ENCODE measurements at regions not wholly inside any gene's neighbourhood (a gene's known extent, or its start where the extent isn't known, plus 50 kb on each side); places are given as distances from the start of the nearest gene placed in this dataset.

DNA sequence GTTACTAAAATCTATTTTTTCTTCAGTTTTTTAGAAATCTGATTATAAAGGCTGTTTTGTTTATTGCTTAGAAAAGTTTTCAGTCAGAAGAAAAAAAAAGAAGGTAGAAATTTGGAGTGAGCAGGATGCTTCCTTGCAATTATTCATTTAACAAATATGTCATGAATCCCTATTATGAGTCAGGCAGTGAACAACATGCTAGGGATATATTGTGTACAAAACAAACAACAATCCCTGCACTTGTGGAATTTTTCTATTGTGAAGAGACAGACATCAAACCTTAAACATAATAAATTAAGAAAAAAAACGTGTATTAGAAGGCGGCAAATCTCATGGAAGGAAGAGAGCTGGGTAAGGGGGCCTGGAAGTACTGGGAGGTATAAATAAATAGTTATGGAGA is 664.1 kb upstream of the CAMK1G start:
- TF ChIP-seq, protein P1, sequence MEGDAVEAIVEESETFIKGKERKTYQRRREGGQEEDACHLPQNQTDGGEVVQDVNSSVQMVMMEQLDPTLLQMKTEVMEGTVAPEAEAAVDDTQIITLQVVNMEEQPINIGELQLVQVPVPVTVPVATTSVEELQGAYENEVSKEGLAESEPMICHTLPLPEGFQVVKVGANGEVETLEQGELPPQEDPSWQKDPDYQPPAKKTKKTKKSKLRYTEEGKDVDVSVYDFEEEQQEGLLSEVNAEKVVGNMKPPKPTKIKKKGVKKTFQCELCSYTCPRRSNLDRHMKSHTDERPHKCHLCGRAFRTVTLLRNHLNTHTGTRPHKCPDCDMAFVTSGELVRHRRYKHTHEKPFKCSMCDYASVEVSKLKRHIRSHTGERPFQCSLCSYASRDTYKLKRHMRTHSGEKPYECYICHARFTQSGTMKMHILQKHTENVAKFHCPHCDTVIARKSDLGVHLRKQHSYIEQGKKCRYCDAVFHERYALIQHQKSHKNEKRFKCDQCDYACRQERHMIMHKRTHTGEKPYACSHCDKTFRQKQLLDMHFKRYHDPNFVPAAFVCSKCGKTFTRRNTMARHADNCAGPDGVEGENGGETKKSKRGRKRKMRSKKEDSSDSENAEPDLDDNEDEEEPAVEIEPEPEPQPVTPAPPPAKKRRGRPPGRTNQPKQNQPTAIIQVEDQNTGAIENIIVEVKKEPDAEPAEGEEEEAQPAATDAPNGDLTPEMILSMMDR (IDR thresholded peaks at IDR 0.05), result no peak
- TF ChIP-seq POLR2A (IDR thresholded peaks at IDR 0.05), result no peak

Data from sigmoid colon (tissue), 3 donors.